ENCODE measurements at regions not wholly inside any gene's neighbourhood (a gene's known extent, or its start where the extent isn't known, plus 50 kb on each side); places are given as distances from the start of the nearest gene placed in this dataset.

DNA sequence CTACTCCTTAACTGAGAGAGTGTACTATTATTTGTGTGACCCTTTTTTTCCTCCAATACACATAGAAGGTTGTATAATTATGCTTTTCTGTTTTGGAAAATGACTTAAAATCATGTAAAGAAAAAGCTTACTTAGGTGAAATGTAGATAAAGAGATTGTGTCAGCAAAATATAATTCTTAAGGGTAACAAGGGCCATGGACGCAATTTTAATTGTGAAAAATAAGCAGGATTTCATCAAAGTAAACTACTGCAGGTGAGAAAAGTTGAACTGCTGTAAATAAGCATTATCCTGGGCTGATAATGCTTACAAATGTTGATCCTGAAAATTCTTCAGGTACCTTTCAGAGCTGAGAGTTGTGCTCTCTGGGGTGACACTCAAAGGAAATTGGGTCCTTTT, 141.5 kb downstream of the RPIA start:
- Histone ChIP-seq H3K9me3 (replicated peaks; ENCODE audit: control insufficient read depth, insufficient read depth, low read length) (no peaks in the 10 kb centered on the region), H4K20me1 (replicated peaks; ENCODE audit: control insufficient read depth, extremely low read depth, insufficient read depth, low read length) (no peaks in the 10 kb centered on the region), H3K36me3 (ENCODE audit: control insufficient read depth in 2 of 2, extremely low read depth in 1 of 2, insufficient read depth in 2 of 2, low read length in 2 of 2) (no peaks in the 10 kb centered on the region), H3K4me3 (replicated peaks in 1 of 3; ENCODE audit: insufficient read depth in 1 of 3, low read depth in 1 of 3, low read length in 3 of 3) (no peak overlapping the region), H3K4me1 (ENCODE audit: control insufficient read depth, extremely low read depth, insufficient read depth, low read length) (peaks cover 17% of the 10 kb centered on the region), H3K79me2 (ENCODE audit: control insufficient read depth, insufficient read depth, low read length) (no peaks in the 10 kb centered on the region), H3K27ac (ENCODE audit: insufficient read depth, low read depth, low read length) (no peak overlapping the region), H3K27me3 (ENCODE audit: control insufficient read depth in 2 of 2, insufficient read depth in 2 of 2, low read length in 2 of 2) (no peaks in the 10 kb centered on the region), H3K9ac (replicated peaks; ENCODE audit: extremely low read depth, insufficient read depth, low read length) (no peak overlapping the region), H3K4me2 (ENCODE audit: insufficient read depth, low read length) (no peak overlapping the region), H3K9me1 (replicated peaks; ENCODE audit: control insufficient read depth, extremely low read depth, insufficient read depth, low read length) (no peaks in the 10 kb centered on the region), H2AFZ (ENCODE audit: low read depth, low read length) (no peak overlapping the region)
- TF ChIP-seq FOS (IDR thresholded peaks at IDR 0.05; ENCODE audit: borderline replicate concordance, insufficient read depth, low read length), result no peak
- TF ChIP-seq GATA2 (IDR thresholded peaks at IDR 0.05; ENCODE audit: insufficient read depth, insufficient read length, low read depth, low read length), result no peak
- ChIA-PET POLR2A (no interaction called here), CTCF (interaction anchor here (0.8 to 5.0 kb wide), 9 partner anchors 9 to 86 kb away, joined by 3 to 22 read pairs (median 3); no protein-coding TSS in a partner anchor)
- no peak for DNase-seq (ENCODE audit: low read depth, low spot score)
- dilution Hi-C loops (cut with MboI; ENCODE audit: extremely low pct_ligation_motif_present, low sequenced_read_pairs), result no loop called here
- intact Hi-C loops (cut with micrococcal nuclease), result loop anchor here (5.0 kb wide), 1 partner anchor 39 kb away; no protein-coding TSS in a partner anchor
- FAIRE-seq, result no peak
- BruUV-seq (replicated peaks), result no TSS peak

- FAIRE-seq, result no peak
- H3K79me2 ChIP-seq (ENCODE audit: control insufficient read depth, insufficient read depth, low read length), result no peaks in the 10 kb centered on the region
- no peaks in the 10 kb centered on the region for H3K9me3 ChIP-seq (replicated peaks; ENCODE audit: control insufficient read depth, insufficient read depth, low read length)
- H3K4me2 ChIP-seq (ENCODE audit: insufficient read depth, low read length), result no peak overlapping the region
- intact Hi-C loops (cut with micrococcal nuclease), result loop anchor here (5.0 kb wide), 1 partner anchor 38 kb away; no protein-coding TSS in a partner anchor
- POLR2A ChIA-PET, result no interaction called here
- no peak overlapping the region for H3K4me3 ChIP-seq (replicated peaks in 1 of 3; ENCODE audit: insufficient read depth in 1 of 3, low read depth in 1 of 3, low read length in 3 of 3)
- H4K20me1 ChIP-seq (replicated peaks; ENCODE audit: control insufficient read depth, extremely low read depth, insufficient read depth, low read length), result no peaks in the 10 kb centered on the region
- no peak for DNase-seq (ENCODE audit: low read depth, low spot score)
- H3K4me1 ChIP-seq (ENCODE audit: control insufficient read depth, extremely low read depth, insufficient read depth, low read length), result peaks cover 7% of the 10 kb centered on the region
- CTCF ChIA-PET, result interaction anchor here (1.0 to 5.0 kb wide), 5 partner anchors 12 to 107 kb away, joined by 3 to 22 read pairs (median 4); no protein-coding TSS in a partner anchor
- TF ChIP-seq CTCF (IDR thresholded peaks at IDR 0.05; ENCODE audit: extremely low read depth in 1 of 2, insufficient read depth in 1 of 2, low read depth in 1 of 2, low read length in 2 of 2) (no peak), EZH2 (IDR thresholded peaks at IDR 0.05; ENCODE audit: borderline replicate concordance, low read depth, low read length, severe bottlenecking) (no peak), POLR2AphosphoS5 (IDR thresholded peaks at IDR 0.05; ENCODE audit: insufficient read depth, low read depth, low read length) (no peak), POLR2A (IDR thresholded peaks at IDR 0.05; ENCODE audit: low read depth, low read length) (no peak), JUN (IDR thresholded peaks at IDR 0.05; ENCODE audit: borderline replicate concordance, insufficient read depth, insufficient read length, low read depth) (no peak)
- no peak overlapping the region for H3K27ac ChIP-seq (ENCODE audit: insufficient read depth, low read depth, low read length)
- BruUV-seq (replicated peaks), result no TSS peak
- H3K9me1 ChIP-seq (replicated peaks; ENCODE audit: control insufficient read depth, extremely low read depth, insufficient read depth, low read length), result no peaks in the 10 kb centered on the region
- H3K9ac ChIP-seq (replicated peaks; ENCODE audit: extremely low read depth, insufficient read depth, low read length), result no peak overlapping the region
- H3K27me3 ChIP-seq (ENCODE audit: control insufficient read depth in 2 of 2, insufficient read depth in 2 of 2, low read length in 2 of 2), result peaks cover 0 to 5% of the 10 kb centered on the region in 2 experiments
- no peak overlapping the region for H2AFZ ChIP-seq (ENCODE audit: low read depth, low read length)
- dilution Hi-C loops (cut with MboI; ENCODE audit: extremely low pct_ligation_motif_present, low sequenced_read_pairs), result no loop called here
- no peaks in the 10 kb centered on the region for H3K36me3 ChIP-seq (ENCODE audit: control insufficient read depth in 2 of 2, extremely low read depth in 1 of 2, insufficient read depth in 2 of 2, low read length in 2 of 2)
Observed at GRCh38 chr2:88834376-88834775, 142.9 kb downstream of the RPIA start.
